HG02870 (cell line): ENCODE measurements at regions not wholly inside any gene's neighbourhood (a gene's known extent, or its start where the extent isn't known, plus 50 kb on each side); places are given as distances from the start of the nearest gene placed in this dataset.
"Not testable (repeated sequence)": the region's sequence is repeated elsewhere in the genome, so short reads cannot be mapped to it uniquely, and the experiment has no call there.

Source experiments
- ATAC-seq: cut with Tn5 transposase; IDR thresholded peaks from one replicate; pipeline ENCODE4 v1.9.1; 2021; ENCODE audit warnings: mild to moderate bottlenecking, moderate library complexity; ENCODE audit not compliant: unreplicated experiment

- no peak for ATAC-seq
Measured at GRCh38 chr6:834190-834589, 141.3 kb upstream of the EXOC2 start.

DNA sequence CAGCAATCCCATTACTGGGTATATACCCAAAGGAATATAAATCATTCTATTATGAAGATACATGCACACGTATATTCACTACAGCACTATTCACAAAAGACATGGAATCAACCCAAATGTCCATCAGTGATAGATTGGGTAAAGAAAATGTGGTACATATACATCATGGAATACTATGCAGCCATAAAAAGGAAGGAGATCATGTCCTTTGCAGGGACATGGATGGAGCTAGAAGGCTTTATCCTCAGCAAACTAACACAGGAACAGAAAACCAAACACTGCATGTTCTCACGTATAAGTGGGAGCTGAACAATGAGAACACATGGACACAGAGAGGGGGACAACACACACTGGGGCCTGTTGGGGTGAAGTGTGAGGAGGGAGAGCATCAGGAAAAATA, 139.9 kb upstream of the EXOC2 start:
- ATAC-seq: not testable (repeated sequence)

GRCh38 chr6:830667-831327, 137.9 kb upstream of the EXOC2 start:
- ATAC-seq: no peak

GRCh38 chr6:829656-830055, 136.7 kb upstream of the EXOC2 start:
- no peak for ATAC-seq

- ATAC-seq: no peak
Measured at GRCh38 chr6:827431-827830, 134.5 kb upstream of the EXOC2 start.

DNA sequence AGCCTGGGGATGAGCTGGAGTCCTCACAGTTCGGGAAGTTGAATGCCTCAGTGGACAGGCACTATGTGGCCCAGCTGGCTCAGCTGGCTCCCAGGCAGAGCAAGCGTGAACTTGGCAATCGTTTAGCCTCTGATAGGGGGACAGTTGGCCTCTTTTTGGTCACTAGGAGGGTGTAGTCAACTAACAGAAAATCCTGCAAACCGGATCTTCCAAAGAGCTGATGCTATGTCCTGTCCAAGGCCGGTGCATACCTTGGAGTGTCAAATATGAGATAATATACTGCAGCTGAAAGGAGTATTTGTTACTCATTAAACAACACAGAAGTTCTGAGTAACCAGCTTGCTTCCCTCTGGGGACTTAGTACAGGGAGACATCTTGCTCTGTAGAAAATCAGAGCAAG, 126.2 kb upstream of the EXOC2 start:
- no peak for ATAC-seq

DNA sequence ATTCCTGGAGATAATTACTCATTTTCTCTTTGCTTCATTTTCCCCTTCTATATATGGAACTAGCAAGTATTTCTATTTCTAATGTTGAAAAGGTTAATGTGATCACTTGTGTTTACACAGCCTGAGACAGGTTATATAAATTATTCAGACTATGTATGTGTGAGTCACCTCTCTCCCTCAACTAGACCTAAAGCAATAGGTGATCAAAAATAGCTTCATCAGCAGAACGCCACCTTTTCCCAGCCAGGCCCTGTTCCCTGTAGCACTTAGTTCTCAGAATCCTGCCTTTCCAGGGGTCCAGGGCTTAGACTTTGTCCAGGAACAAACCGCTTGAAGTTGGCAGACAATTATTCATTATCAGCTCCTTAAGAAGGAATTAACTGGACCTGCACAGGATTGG, 125.3 kb upstream of the EXOC2 start:
- ATAC-seq: no peak

GRCh38 chr6:816510-817084, 123.7 kb upstream of the EXOC2 start:
- ATAC-seq: no peak

DNA sequence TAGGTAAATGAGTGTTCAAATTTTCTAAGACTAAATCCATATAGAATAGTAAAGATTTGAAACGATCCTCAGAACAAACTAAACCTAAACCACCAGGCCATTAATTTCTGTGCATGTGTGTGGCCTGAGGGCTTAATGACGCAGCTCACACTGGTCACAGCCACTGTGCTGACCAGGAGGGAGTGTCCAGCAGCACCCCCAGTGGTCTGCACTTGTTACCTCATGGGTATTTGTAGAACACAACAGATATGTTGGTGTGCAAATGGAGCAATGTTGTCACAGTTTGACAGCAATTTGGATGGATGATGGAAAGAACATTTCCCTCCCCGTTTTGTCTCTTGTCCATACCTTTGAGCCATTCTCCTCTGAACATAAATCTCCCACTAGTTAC, 122.4 kb upstream of the EXOC2 start:
- no peak for ATAC-seq

DNA sequence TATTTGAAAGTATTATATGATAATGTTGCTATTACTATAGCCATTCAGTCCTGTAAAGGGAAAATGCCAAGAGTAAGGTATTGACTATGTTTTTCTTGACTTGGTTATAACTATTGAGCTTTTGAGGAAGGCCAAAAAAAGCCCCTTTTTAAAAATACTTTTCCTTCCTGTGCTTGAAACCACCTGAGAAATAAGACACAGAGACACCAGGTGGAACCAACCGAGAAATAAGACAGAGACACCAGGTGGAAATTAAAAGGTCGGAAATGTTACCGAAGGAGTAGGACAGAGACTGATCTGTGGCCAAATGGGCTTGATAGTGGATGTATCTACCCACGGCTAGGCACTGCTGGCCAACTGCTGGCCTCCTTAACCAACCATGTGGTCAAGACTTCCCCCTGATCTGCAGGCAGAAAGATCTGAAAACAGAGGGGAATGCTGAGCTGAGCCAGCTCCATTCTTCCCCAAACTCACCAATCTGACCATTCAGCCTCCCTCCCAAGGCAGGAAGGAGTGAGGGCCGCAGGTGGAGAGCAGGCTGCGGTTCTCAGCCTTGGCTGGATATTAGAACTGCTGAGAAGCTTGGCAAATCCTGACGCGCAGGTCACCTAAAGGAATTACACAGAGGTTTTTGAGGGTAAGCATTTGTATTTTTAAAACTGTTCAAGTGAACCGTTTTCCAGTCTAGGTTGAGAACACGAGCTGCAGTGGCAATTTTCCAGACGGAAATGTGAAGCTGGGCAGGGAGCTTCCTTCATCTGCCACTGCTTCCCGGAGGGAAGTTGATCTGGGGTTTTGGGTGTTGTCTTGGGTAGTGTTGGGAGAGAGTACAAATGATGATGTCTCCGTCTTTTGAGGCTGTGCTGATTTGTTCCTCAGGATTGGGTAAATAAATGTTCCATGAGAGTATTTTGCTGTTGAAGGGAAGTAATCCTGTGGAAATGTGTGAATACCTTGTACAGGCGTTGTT, 121.7 kb upstream of the EXOC2 start:
- no peak for ATAC-seq

DNA sequence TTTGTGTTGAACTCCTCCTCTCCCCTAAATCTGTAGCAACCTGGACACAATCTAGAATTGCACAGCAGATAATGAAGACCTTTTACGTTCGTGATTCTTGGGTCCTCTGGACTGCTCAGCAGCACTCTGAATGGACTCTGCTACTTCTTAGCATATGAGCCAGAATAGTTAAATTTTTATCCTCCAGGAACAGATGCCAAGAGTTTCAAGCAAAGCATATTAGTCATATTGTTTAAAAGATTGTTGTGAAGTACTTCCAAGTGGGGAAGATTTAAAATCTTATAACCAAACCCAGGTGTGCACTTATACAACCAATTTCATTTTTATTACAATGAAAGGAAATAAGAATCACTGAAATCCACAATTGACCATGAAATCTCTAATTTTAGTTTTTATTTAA, 118.9 kb upstream of the EXOC2 start:
- no peak for ATAC-seq

DNA sequence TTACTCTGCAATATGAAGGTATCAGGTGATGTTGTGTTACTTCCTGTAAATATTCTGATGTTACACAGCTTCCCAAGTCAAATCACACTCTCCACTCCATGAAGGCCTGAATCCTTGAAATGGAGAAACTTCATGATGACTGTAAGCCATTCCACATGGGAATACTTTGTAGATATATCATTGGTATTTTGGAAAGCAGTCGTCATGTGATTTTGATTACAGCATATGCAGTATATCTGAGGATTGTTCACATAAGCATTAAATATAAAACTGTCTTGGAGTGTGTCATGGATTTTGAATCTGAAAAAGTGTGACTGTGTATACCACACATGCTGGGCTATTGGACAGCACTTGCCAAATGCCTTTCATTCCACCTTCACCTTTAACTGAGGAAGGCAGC, 118.3 kb upstream of the EXOC2 start:
- ATAC-seq: no peak

DNA sequence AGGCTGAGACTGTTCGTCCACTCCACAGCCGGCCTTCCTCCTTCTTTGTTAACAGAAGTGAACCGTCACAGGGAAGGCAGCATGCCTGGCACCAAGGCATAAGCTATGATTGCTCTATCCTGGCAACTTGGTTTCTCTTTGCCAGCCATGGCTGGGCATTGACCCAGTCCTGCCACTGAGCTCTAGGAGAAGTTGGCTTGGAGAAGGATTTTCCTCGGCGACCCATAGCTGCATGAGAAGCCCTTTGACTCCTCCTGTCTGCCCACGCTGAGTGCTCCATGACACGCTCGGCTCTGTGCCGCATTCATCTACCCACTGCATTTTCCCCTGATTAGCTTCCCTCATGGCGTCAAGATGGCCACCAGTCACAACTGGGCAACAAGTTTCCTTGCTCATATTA, 111.8 kb upstream of the EXOC2 start:
- ATAC-seq: no peak

DNA sequence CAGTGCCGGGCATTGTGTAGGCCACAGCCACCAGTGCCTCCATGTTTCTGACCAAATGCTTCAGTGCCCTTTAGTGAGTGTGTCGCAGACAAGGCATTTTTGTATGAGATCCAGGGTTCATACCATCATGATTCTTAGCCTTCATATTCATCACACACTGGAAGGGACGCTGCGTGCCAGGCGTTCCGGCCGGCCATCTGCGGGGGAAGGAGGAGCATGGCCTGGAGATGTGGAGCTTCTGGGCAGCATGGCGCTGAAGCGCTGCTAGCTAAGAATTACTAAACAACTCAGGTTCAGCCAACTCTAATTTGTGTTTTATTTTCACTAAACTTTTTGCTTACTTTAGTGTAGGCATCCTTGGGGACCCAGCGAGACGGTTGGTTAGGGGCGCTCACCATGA, 111.4 kb upstream of the EXOC2 start:
- ATAC-seq: no peak

GRCh38 chr6:803191-803977, 110.4 kb upstream of the EXOC2 start:
- no peak for ATAC-seq

DNA sequence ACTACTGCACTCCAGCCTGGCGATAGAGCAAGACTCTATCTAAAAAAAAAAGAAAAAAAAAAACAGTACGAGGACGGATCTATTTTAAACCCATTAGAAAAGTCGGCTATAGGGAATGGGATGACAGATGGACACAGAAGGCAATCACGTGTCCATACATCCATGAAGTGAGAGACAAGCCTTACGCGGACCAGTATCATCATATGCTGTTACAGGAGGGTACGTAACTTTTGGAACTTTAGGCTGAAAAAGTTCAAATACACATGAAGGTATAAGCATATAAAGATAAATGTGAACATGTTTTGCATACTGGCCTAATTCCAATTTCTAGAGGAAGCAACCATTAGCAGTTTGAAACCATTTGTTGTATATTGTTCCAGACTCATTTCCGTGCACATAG, 109.8 kb upstream of the EXOC2 start:
- no peak for ATAC-seq

DNA sequence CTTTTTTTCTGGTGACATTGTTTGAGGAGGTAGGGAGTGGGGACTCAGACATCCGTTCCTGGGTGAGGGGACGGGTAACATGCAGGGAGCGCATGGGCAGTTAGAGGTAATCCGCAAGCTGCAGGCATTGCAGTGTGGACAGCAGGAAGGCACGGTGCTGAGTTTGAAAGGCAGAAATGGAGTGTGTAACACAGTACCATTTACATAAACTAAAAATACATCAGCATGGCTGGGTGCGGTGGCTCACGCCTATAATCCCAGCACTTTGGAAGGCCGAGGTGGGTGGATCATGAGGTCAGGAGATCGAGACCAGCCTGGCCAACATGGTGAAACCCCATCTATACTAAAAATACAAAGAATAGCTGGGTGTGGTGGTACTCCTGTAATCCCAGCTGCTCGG, 109.3 kb upstream of the EXOC2 start:
- ATAC-seq: not testable (repeated sequence)

- no peak for ATAC-seq
Measured at GRCh38 chr6:799769-800168, 106.8 kb upstream of the EXOC2 start.

- no peak for ATAC-seq
Measured at GRCh38 chr6:797479-798077, 104.6 kb upstream of the EXOC2 start.

DNA sequence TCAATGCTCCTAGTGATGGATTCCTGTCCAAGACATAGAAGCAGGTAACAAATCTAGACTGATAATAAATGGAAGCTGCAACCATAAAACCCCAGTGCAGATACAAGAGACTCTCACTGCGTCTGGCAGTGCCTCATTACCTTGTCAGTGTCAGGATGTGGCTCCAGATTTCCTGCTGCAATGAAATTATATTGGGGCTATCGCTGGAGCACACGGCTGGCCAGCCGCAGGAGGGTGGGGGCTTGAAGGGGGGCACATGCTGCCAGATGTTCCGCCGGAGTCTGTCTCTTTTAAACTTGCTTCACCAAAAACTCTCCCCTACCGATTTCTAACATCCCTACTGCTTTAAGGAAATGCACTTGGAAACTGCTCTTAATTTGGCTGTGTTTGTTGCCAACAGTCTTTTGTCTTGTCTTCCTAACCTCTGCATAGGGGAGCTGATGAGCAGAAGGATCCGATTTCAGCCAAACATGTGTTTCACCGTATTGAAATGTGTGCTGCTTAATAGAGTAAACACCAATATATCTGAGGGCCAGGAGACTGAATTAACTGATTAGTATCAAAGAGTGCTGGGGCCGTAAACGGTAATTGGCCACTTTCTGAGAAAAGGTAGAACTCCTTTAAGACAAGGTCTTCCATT, 102.2 kb upstream of the EXOC2 start:
- ATAC-seq: no peak
